IPS DF 6.9 (cell line): ENCODE measurements at regions not wholly inside any gene's neighbourhood (a gene's known extent, or its start where the extent isn't known, plus 50 kb on each side); places are given as distances from the start of the nearest gene placed in this dataset.

ENCODE experiments used
- DNase-seq: peaks from one replicate; pipeline ENCODE4 v3.0.0-alpha.2; 2013; ENCODE audit warnings: low read depth, low spot score
- H3K27ac ChIP-seq: one replicate; pipeline ENCODE4 v1.5.1; 2013; ENCODE audit warnings: low read length, control low read depth
- H3K27me3 ChIP-seq: 2 replicates; pipeline ENCODE4 v1.6.1; 2013; ENCODE audit warnings: mild to moderate bottlenecking, low read length; ENCODE audit not compliant: control insufficient read depth, insufficient read depth
- H3K36me3 ChIP-seq: 2 replicates; pipeline ENCODE4 v1.6.1; 2013; ENCODE audit warnings: low read length; ENCODE audit not compliant: control insufficient read depth, insufficient read depth
- H3K4me1 ChIP-seq: 2 replicates; pipeline ENCODE4 v1.6.1; 2013; ENCODE audit warnings: low read length; ENCODE audit not compliant: control insufficient read depth, insufficient read depth
- H3K4me3 ChIP-seq: 2 replicates; pipeline ENCODE4 v1.5.1; 2013; ENCODE audit warnings: mild to moderate bottlenecking, low read length
- H3K9me3 ChIP-seq: 2 replicates; pipeline ENCODE4 v1.6.1; 2013; ENCODE audit warnings: low read length, inconsistent platforms; ENCODE audit not compliant: control insufficient read depth, insufficient read depth
- WGBS: extraction: QIAGEN DNeasy Blood & Tissue Kit; methylation state at CpG from one replicate; pipeline ENCODE4 v1.1.7; 2013; ENCODE audit warnings: mixed read lengths, missing lambda C conversion rate; ENCODE audit not compliant: insufficient read length, insufficient coverage; 5-methylcytosine and 5-hydroxymethylcytosine counted together

GRCh38 chr20:41668057-41668749, 50.0 kb upstream of the CHD6 start:
- Histone ChIP-seq H3K4me3 (no peak overlapping the region), H3K4me1 (peaks cover 3% of the 10 kb centered on the region; the same call in 1 of the 2 replicates)

More at GRCh38 chr20:41668057-41668749, 50.0 kb upstream of the CHD6 start:
- no peak for DNase-seq
- Histone ChIP-seq H3K9me3 (no peaks in the 10 kb centered on the region), H3K27ac (no peak overlapping the region), H3K36me3 (no peaks in the 10 kb centered on the region), H3K27me3 (no peaks in the 10 kb centered on the region)
- no CpG with 5 or more reads among the region's 1 CpG for WGBS
